Liver (tissue), 7 donors: ENCODE measurements at regions not wholly inside any gene's neighbourhood (a gene's known extent, or its start where the extent isn't known, plus 50 kb on each side); places are given as distances from the start of the nearest gene placed in this dataset.

Experiments
- DNase-seq: peaks from one replicate; pipeline ENCODE4 v3.0.0-alpha.2; 2017; ENCODE audit warnings: low spot score
- H3K27ac ChIP-seq, 2 donors: one replicate each; pipeline ENCODE4 v1.7.0; 2013; ENCODE audit warnings: inconsistent platforms in 2 of 2, low read length in 2 of 2, control low read depth in 1 of 2, low read depth in 1 of 2, mild to moderate bottlenecking in 1 of 2
- H3K27me3 ChIP-seq, 4 donors: one replicate each; pipeline versions ENCODE4 v1.6.1 to v1.7.0; 2013; ENCODE audit warnings: low read length in 3 of 4, inconsistent platforms in 1 of 4, mild to moderate bottlenecking in 1 of 4, moderate library complexity in 1 of 4; ENCODE audit not compliant: control insufficient read depth in 4 of 4, insufficient read depth in 4 of 4
- H3K36me3 ChIP-seq, 4 donors: one replicate each; pipeline versions ENCODE4 v1.6.1 to v1.7.0; 2013; ENCODE audit warnings: low read length in 3 of 4, mild to moderate bottlenecking in 3 of 4, low read depth in 1 of 4, moderate library complexity in 1 of 4; ENCODE audit not compliant: control insufficient read depth in 4 of 4, insufficient read depth in 3 of 4
- H3K4me1 ChIP-seq, 4 donors: one replicate each; pipeline versions ENCODE4 v1.6.1 to v1.7.0; 2013; ENCODE audit warnings: low read length in 3 of 4, mild to moderate bottlenecking in 3 of 4, moderate library complexity in 1 of 4; ENCODE audit not compliant: control insufficient read depth in 4 of 4, insufficient read depth in 4 of 4
- H3K4me3 ChIP-seq, 3 donors: one replicate each; pipeline versions ENCODE4 v1.6.1 to v1.7.0; 2013; ENCODE audit warnings: low read length in 3 of 3, control low read depth in 1 of 3, low read depth in 1 of 3, mild to moderate bottlenecking in 1 of 3
- H3K9ac ChIP-seq, 2 donors: one replicate each; pipeline ENCODE4 v1.7.0; 2013; ENCODE audit warnings: low read length in 2 of 2, mild to moderate bottlenecking in 2 of 2, moderate library complexity in 2 of 2, control low read depth in 1 of 2, low read depth in 1 of 2
- H3K9me3 ChIP-seq, 4 donors: one replicate each; pipeline versions ENCODE4 v1.6.1 to v1.7.0; 2013; ENCODE audit warnings: low read length in 3 of 4; ENCODE audit not compliant: control insufficient read depth in 4 of 4
- EGR1 ChIP-seq, 2 donors: IDR thresholded peaks; 2 replicates each; pipeline ENCODE4 v1.6.1; 2016 to 2018; ENCODE audit warnings: antibody characterized with exemption in 2 of 2, low read depth in 2 of 2
- FOXA2 ChIP-seq: IDR thresholded peaks from 2 replicates; pipeline ENCODE4 v1.6.1; 2016; ENCODE audit warnings: antibody characterized with exemption
- GABPA ChIP-seq, 2 donors: IDR thresholded peaks in 1 of 2; conservative IDR thresholded peaks in 1 of 2; 2 replicates each; pipeline ENCODE4 v1.6.1; 2016; ENCODE audit warnings: antibody characterized with exemption in 2 of 2, mild to moderate bottlenecking in 1 of 2, moderate library complexity in 1 of 2
- HNF4A ChIP-seq, 2 donors: conservative IDR thresholded peaks; 2 replicates each; pipeline ENCODE4 v1.6.1; 2016; ENCODE audit warnings: antibody characterized with exemption in 2 of 2, mild to moderate bottlenecking in 2 of 2
- HNF4G ChIP-seq: IDR thresholded peaks from 2 replicates; pipeline ENCODE4 v1.6.1; 2016; ENCODE audit warnings: antibody characterized with exemption
- JUND ChIP-seq, 2 donors: IDR thresholded peaks; 2 replicates each; pipeline ENCODE4 v1.6.1; 2016; ENCODE audit warnings: antibody characterized with exemption in 2 of 2
- NR2F2 ChIP-seq: IDR thresholded peaks from 2 replicates; pipeline ENCODE4 v1.6.1; 2016; ENCODE audit warnings: antibody characterized with exemption
- RAD21 ChIP-seq, 2 donors: IDR thresholded peaks; 2 replicates each; pipeline ENCODE4 v1.6.1; 2016; ENCODE audit warnings: antibody characterized with exemption in 2 of 2, mild to moderate bottlenecking in 2 of 2
- REST ChIP-seq: IDR thresholded peaks from 2 replicates; pipeline ENCODE4 v1.6.1; 2016; ENCODE audit warnings: antibody characterized with exemption, mild to moderate bottlenecking
- SP1 ChIP-seq: IDR thresholded peaks from 2 replicates; pipeline ENCODE4 v1.6.1; 2018; ENCODE audit warnings: antibody characterized with exemption, mild to moderate bottlenecking
- TAF1 ChIP-seq: conservative IDR thresholded peaks from 2 replicates; pipeline ENCODE4 v1.6.1; 2016; ENCODE audit warnings: antibody characterized with exemption, mild to moderate bottlenecking
- ZBTB33 ChIP-seq: IDR thresholded peaks from 2 replicates; pipeline ENCODE4 v1.6.1; 2016; ENCODE audit warnings: antibody characterized with exemption
- WGBS: extraction: QIAGEN DNeasy Blood & Tissue Kit; methylation state at CpG from one replicate; pipeline ENCODE4 v1.1.7; 2013; 5-methylcytosine and 5-hydroxymethylcytosine counted together
- TF ChIP-seq, protein P1 (sequence below): IDR thresholded peaks from 2 replicates; pipeline ENCODE4 v1.6.1; 2016; ENCODE audit warnings: antibody characterized with exemption
- donor health status: healthy.
- donor health status: healthy.
- donor health status: healthy.
- donor health status: healthy.

- TF ChIP-seq REST: no peak
- TF ChIP-seq TAF1: no peak
Measured at GRCh38 chr4:143046906-143047305, 137.8 kb upstream of the USP38 start (continued).

DNA sequence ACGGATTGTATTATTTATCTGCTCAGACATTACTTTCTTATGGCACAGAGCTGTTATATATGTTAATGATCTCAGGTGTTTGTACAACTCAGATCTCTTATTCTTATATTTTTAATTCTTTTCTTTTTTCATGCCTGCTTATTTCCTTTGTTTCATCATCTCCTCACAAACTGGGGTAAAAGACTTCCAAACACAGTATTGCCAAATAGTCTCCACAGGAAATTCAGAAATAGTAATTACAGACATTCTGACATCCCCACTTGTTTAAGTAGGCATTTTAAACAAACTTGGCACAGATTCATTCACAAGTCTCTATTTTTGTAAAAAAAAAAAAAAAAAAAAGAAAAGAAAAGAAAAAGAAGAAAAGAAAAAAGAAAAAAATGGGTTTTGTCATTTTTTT, 129.7 kb upstream of the USP38 start:
- H3K27ac ChIP-seq: no peak overlapping the region
- DNase-seq: no peak
- H3K4me1 ChIP-seq: no peaks in the 10 kb centered on the region
- 1% methylated on average over 1 of the region's 1 CpG for WGBS
- H3K36me3 ChIP-seq: no peaks in the 10 kb centered on the region
- no peak overlapping the region for H3K9ac ChIP-seq
- no peaks in the 10 kb centered on the region for H3K27me3 ChIP-seq
- H3K4me3 ChIP-seq: no peak overlapping the region
- H3K9me3 ChIP-seq: no peaks in the 10 kb centered on the region
- TF ChIP-seq TAF1: no peak
- no peak for TF ChIP-seq NR2F2

GRCh38 chr4:143055997-143056396, 128.7 kb upstream of the USP38 start:
- TF ChIP-seq SP1 (no peak), GABPA (IDR thresholded peaks at IDR 0.05 in 1 of 2, conservative IDR thresholded peaks at IDR 0.05 in 1 of 2) (no peak)
- Histone ChIP-seq H3K9ac (no peak overlapping the region), H3K36me3 (no peaks in the 10 kb centered on the region), H3K27ac (no peak overlapping the region), H3K9me3 (no peaks in the 10 kb centered on the region), H3K4me3 (no peak overlapping the region), H3K27me3 (no peaks in the 10 kb centered on the region), H3K4me1 (no peaks in the 10 kb centered on the region)
- DNase-seq: no peak
- WGBS: 93% methylated on average over 4 of the region's 4 CpGs

GRCh38 chr4:143071351-143071750, 113.4 kb upstream of the USP38 start:
- WGBS: 84% methylated on average over 4 of the region's 4 CpGs
- no peak overlapping the region for H3K27ac ChIP-seq
- TF ChIP-seq RAD21 (IDR thresholded peaks at IDR 0.05) (no peak), EGR1 (IDR thresholded peaks at IDR 0.05; ENCODE audit: low read depth in 2 of 2) (no peak), NR2F2 (no peak), TAF1 (no peak)
- H3K36me3 ChIP-seq: no peaks in the 10 kb centered on the region
- H3K9ac ChIP-seq: no peak overlapping the region
- H3K4me3 ChIP-seq: no peak overlapping the region
- no peaks in the 10 kb centered on the region for H3K27me3 ChIP-seq
- peaks cover 0 to 8% (median 0%) of the 10 kb centered on the region in 4 donors for H3K9me3 ChIP-seq
- no peak for DNase-seq
- H3K4me1 ChIP-seq: no peaks in the 10 kb centered on the region

DNA sequence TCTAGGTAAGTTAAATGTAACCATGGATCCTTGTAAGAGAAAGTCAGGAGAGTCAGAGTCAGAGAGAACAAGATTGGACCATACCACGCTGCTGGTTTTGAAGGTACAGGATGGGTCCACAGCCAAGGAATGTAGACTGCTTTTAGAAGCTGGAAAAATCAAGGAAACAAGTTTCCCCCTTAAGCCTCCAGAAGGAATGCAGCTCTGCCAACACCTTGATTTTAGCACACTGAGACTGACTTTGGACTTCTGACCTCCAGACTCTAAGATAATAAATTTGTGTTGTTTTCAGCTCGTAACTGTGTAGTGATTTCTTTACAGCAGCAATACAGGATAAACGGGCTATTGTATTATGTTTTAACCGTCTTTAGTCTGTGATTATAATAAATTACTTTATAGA, 108.0 kb upstream of the USP38 start:
- no peak for DNase-seq
- Histone ChIP-seq H3K9ac (no peak overlapping the region), H3K27ac (no peak overlapping the region), H3K4me3 (no peak overlapping the region), H3K4me1 (no peaks in the 10 kb centered on the region), H3K36me3 (no peaks in the 10 kb centered on the region), H3K9me3 (no peaks in the 10 kb centered on the region), H3K27me3 (no peaks in the 10 kb centered on the region)
- WGBS: 62% methylated on average over 4 of the region's 4 CpGs
- TF ChIP-seq HNF4A (conservative IDR thresholded peaks at IDR 0.05) (no peak), RAD21 (IDR thresholded peaks at IDR 0.05) (no peak), FOXA2 (no peak), ZBTB33 (no peak), JUND (IDR thresholded peaks at IDR 0.05) (no peak), SP1 (no peak), REST (no peak), TAF1 (no peak), HNF4G (no peak), NR2F2 (no peak)
- TF ChIP-seq, protein P1, sequence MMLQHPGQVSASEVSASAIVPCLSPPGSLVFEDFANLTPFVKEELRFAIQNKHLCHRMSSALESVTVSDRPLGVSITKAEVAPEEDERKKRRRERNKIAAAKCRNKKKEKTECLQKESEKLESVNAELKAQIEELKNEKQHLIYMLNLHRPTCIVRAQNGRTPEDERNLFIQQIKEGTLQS: no peak
